Ramos (cell line): ENCODE measurements at regions not wholly inside any gene's neighbourhood (a gene's known extent, or its start where the extent isn't known, plus 50 kb on each side); places are given as distances from the start of the nearest gene placed in this dataset.

ENCODE experiments used
- in situ Hi-C: fragments of 300-500 bp; cut with MboI; formaldehyde crosslinking; loops from one replicate; pipeline ENCODE4 v1.14.3; 2022; ENCODE audit warnings: low sequenced_read_pairs; ENCODE audit not compliant: unreplicated experiment

DNA sequence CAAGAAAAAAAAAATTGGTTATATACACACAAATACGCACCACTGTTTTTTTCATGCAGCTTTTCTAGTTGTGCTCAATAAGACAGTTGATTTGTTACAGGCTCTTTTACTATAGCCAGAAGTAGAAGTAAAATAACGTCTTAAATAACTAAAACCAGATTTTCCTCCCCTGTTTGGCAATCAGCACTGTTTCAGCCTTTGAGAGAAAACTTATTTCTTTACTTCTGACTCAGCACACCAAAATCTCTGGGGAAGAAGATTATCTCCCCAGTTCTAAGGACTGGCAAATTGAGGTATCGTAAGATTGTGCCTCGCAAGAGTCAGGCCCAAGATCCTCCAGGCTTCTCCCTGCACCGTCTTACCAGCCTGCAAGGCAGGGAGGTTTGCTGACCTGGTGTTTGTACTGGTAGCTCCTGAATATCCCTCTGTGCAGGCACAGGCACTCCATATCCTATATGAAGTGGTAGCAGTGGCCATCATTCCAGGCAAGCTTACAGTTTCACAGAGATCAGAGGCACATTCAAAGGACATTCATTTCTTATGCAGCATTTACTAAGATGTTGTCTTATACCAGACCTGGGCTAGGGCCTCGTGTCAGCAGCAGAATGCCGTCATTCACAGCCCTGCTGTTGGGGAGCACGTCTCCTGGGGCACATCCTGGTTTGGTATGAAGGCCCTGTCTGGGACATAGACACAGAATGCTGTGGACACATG is 268.2 kb downstream of the ZNF536 start:
- in situ Hi-C loops: no loop called here

GRCh38 chr19:30638889-30639288 is 266.7 kb downstream of the ZNF536 start:
- in situ Hi-C loops: no loop called here

- in situ Hi-C loops: no loop called here
Observed at GRCh38 chr19:30637926-30638325, 265.7 kb downstream of the ZNF536 start.

GRCh38 chr19:30634996-30635975 is 263.1 kb downstream of the ZNF536 start:
- in situ Hi-C loops: no loop called here

GRCh38 chr19:30634131-30634830 is 262.1 kb downstream of the ZNF536 start:
- in situ Hi-C loops: no loop called here

GRCh38 chr19:30631033-30631370 is 258.8 kb downstream of the ZNF536 start:
- in situ Hi-C loops: no loop called here

DNA sequence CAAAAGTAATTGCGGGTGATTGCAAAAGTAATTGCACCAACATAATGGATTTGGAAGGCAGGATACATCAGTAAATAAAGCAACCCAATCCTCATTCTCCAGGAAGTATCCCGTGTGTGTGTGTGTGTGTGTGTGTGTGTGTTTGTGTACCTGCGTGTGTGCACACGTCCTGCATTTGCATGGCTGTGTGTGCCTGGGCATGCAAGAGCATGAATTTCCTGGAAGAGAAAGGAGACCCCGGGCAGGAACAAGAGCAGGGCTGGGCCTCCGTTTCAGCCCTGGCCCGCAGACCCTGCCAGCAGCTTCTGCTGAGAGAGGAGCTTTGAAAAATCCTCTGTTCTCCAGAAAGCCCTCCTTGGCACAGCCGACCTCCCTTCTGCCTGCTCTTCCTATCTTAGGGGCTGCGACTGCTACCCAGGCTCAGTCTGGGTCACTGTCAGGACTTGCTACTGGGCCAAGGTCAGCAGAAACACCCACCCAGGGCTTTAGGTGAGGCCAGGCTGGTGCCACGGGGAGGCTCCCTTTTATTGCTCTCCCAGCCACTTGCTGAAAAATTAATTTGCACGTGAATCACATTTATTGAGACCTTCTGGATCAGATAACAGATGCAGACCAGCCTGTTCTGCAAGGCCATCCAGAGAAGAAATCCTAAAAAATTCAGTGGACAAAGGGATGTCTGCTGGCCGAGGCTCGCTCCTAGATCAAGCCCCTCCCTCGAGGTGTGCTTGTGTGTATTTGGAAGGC is 258.3 kb downstream of the ZNF536 start:
- in situ Hi-C loops: no loop called here

- in situ Hi-C loops: no loop called here
Observed at GRCh38 chr19:30629086-30629485, 256.9 kb downstream of the ZNF536 start.

- in situ Hi-C loops: no loop called here
Observed at GRCh38 chr19:30626626-30626966, 254.4 kb downstream of the ZNF536 start.

GRCh38 chr19:30625947-30626625 is 253.9 kb downstream of the ZNF536 start:
- in situ Hi-C loops: no loop called here

DNA sequence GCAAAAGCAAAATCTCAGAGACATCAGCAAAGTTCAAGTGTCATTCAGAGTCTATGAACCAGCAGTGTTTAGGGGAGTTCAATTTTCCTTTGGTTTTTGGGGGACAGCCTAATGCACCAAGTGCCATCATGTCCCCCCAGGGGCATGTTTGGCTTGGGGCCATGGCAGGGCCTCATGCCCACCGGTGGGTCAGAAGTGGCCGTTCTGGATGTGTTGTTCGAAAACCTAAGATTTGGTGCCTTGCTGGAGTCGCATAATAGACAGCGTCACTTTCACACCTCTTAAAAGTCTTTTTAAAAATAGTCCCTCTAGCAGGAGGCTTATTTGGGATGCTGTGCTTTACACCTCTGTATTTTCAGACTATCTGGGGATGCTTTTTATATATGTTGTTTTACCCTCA is 250.1 kb downstream of the ZNF536 start:
- in situ Hi-C loops: no loop called here

GRCh38 chr19:30621326-30621920 is 249.2 kb downstream of the ZNF536 start:
- in situ Hi-C loops: no loop called here

- in situ Hi-C loops: no loop called here
Observed at GRCh38 chr19:30620354-30620753, 248.2 kb downstream of the ZNF536 start.

DNA sequence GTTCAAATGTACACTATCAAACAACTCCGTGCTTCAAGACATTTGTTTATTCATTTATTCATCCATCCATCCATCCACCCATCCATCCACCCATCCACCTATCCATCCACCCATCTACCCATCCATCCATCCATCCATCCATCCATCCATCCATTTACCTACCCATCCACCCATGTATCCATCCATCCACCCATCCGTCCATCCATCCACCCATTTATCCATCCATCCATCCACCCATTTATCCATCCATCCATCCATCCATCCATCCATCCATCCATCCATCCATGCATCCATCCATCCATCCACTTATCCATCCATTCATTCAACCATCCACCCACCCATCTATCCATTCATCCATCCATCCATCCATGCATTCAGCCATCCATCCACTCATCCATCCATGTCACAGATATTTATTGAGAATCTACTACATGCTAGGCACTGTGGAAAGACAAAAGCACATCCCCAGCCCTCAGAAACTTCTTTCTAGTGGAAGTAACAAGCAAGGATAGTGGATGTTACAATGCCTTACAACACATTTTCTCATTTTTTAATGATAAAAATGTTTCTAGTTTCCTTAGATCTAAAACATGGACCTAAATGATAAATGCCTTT is 237.6 kb downstream of the ZNF536 start:
- in situ Hi-C loops: no loop called here

- in situ Hi-C loops: no loop called here
Observed at GRCh38 chr19:30608471-30608870, 236.3 kb downstream of the ZNF536 start.
